ENCODE measurements at regions not wholly inside any gene's neighbourhood (a gene's known extent, or its start where the extent isn't known, plus 50 kb on each side); places are given as distances from the start of the nearest gene placed in this dataset.

DNA sequence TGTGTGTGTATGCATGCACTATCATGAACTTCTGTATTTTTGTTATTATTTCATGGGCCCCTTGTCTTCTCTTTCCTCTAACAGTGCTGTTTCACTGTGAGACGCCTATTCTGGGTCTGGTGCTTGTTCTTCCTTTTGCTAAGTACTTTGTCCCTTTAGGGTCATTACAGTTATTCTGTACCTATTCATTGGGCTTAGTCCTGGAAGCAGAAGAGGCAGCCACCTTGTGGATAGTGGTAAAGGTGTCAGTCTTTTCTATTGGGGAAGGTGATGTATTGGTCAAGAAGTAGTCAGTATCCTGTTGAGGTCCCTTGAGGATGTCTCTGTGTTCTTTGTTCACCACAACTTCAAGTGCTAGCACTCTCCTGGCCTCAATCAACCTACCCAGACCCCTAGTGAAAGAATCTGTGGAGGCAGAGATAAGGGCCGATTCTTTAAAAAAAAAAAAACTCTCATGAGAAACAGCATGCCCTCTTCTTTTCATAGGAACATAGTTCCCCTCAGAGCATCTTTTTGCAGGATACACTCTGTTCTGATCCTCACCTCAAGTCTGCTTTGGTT lies 593.8 kb downstream of the SPRY1 start:
- TF ChIP-seq, protein P1, sequence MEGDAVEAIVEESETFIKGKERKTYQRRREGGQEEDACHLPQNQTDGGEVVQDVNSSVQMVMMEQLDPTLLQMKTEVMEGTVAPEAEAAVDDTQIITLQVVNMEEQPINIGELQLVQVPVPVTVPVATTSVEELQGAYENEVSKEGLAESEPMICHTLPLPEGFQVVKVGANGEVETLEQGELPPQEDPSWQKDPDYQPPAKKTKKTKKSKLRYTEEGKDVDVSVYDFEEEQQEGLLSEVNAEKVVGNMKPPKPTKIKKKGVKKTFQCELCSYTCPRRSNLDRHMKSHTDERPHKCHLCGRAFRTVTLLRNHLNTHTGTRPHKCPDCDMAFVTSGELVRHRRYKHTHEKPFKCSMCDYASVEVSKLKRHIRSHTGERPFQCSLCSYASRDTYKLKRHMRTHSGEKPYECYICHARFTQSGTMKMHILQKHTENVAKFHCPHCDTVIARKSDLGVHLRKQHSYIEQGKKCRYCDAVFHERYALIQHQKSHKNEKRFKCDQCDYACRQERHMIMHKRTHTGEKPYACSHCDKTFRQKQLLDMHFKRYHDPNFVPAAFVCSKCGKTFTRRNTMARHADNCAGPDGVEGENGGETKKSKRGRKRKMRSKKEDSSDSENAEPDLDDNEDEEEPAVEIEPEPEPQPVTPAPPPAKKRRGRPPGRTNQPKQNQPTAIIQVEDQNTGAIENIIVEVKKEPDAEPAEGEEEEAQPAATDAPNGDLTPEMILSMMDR (IDR thresholded peaks at IDR 0.05) = no peak
- no peak for TF ChIP-seq ZFX (IDR thresholded peaks at IDR 0.05; ENCODE audit: borderline replicate concordance)

All from 22Rv1 (cell line).